OCI-LY7 (cell line): ENCODE measurements at regions not wholly inside any gene's neighbourhood (a gene's known extent, or its start where the extent isn't known, plus 50 kb on each side); places are given as distances from the start of the nearest gene placed in this dataset.

Source experiments
- BruUV-seq: library from RNA; stranded (reverse); fragments of 400-500 nt; replicated peaks from 2 replicates; lab custom pipeline; 2021; lab: Mats Ljungman, UMichigan
- CTCF ChIA-PET: fragments of 300-600 bp; sonication (Branson Sonifier 250); formaldehyde crosslinking; loops from one replicate; lab custom pipeline; 2022; ENCODE audit warnings: antibody characterized with exemption; ENCODE audit not compliant: unreplicated experiment; lab: Charles Lee
- POLR2A ChIA-PET: fragments of 300-600 bp; sonication (Branson Sonifier 250); formaldehyde crosslinking; loops from one replicate; lab custom pipeline; 2022; ENCODE audit warnings: antibody characterized with exemption; lab: Charles Lee
- DNase-seq: peaks from one replicate; pipeline ENCODE4 v3.0.0-alpha.2; 2015; ENCODE audit warnings: low spot score
- H2AFZ ChIP-seq: fragments of 200-600 bp; sonication (generic), shearing (Covaris generic); 2 replicates; pipeline ENCODE4 v1.6.1; 2014; ENCODE audit warnings: mild to moderate bottlenecking, antibody characterized with exemption, low read length, moderate library complexity
- H3K27ac ChIP-seq: fragments of 200-600 bp; sonication (generic); 2 replicates; pipeline ENCODE4 v1.5.1; 2014; ENCODE audit warnings: mixed run types, low read depth, mild to moderate bottlenecking, moderate library complexity, low read length, inconsistent platforms; ENCODE audit not compliant: poor library complexity, severe bottlenecking
- H3K36me3 ChIP-seq: fragments of 200-600 bp; sonication (generic); 2 replicates; pipeline ENCODE4 v1.6.1; 2014; ENCODE audit warnings: mild to moderate bottlenecking, antibody characterized with exemption, low read length, moderate library complexity, mixed read lengths; ENCODE audit not compliant: insufficient read depth
- H3K4me1 ChIP-seq: fragments of 200-600 bp; sonication (generic); 2 replicates; pipeline ENCODE4 v1.5.1; 2014; ENCODE audit warnings: mild to moderate bottlenecking, low read length; ENCODE audit not compliant: insufficient read depth, poor library complexity, severe bottlenecking
- H3K4me2 ChIP-seq: fragments of 200-600 bp; sonication (generic); 2 replicates; pipeline ENCODE4 v1.6.1; 2014; ENCODE audit warnings: mild to moderate bottlenecking, low read length
- H3K4me3 ChIP-seq: fragments of 200-600 bp; sonication (generic); 2 replicates; pipeline ENCODE4 v1.5.1; 2014; ENCODE audit warnings: mild to moderate bottlenecking, low read depth, low read length; ENCODE audit not compliant: poor library complexity, severe bottlenecking
- H3K79me2 ChIP-seq: fragments of 200-600 bp; sonication (generic); 2 replicates; pipeline ENCODE4 v1.6.1; 2016; ENCODE audit warnings: low read depth, mild to moderate bottlenecking, low read length, moderate library complexity, mixed read lengths; ENCODE audit not compliant: insufficient read depth
- H3K9me2 ChIP-seq: fragments of 200-600 bp; sonication (generic); 2 replicates; pipeline ENCODE4 v1.6.1; 2016; ENCODE audit warnings: mild to moderate bottlenecking, low read length, mixed read lengths; ENCODE audit not compliant: insufficient read depth
- H3K9me3 ChIP-seq: fragments of 200-600 bp; sonication (generic); 2 replicates; pipeline ENCODE4 v1.6.1; 2014; ENCODE audit warnings: mild to moderate bottlenecking, mixed run types, low read length, mixed read lengths
- H4K20me1 ChIP-seq: fragments of 200-600 bp; sonication (generic); 2 replicates; pipeline ENCODE4 v1.6.1; 2014; ENCODE audit warnings: mild to moderate bottlenecking, antibody characterized with exemption, low read length, moderate library complexity, mixed read lengths; ENCODE audit not compliant: insufficient read depth
- CTCF ChIP-seq: fragments of 200-600 bp; sonication (generic); conservative IDR thresholded peaks from 2 replicates; pipeline ENCODE4 v1.5.1; 2014; ENCODE audit warnings: mild to moderate bottlenecking, antibody characterized with exemption, low read length, moderate library complexity, mixed read lengths
- EZH2phosphoT487 ChIP-seq: fragments of 200-600 bp; sonication (generic); IDR thresholded peaks from 2 replicates; pipeline ENCODE4 v1.6.1; 2018; ENCODE audit warnings: low read depth, borderline replicate concordance, mild to moderate bottlenecking, mixed run types, antibody characterized with exemption, low read length, moderate library complexity, mixed read lengths
- intact Hi-C: fragments of 100-400 bp; cut with micrococcal nuclease; formaldehyde crosslinking; loops from one replicate; pipeline ENCODE4 v1.10.0; 2022; ENCODE audit not compliant: unreplicated experiment

- H2AFZ ChIP-seq: no peak overlapping the region
- no peak for DNase-seq
Measured at GRCh38 chr22:49090061-49090852, 737.4 kb downstream of the BRD1 start.

GRCh38 chr22:49088801-49089791, 738.6 kb downstream of the BRD1 start:
- POLR2A ChIA-PET: no interaction called here

More at GRCh38 chr22:49090061-49090852, 737.4 kb downstream of the BRD1 start:
- intact Hi-C loops: no loop called here
- no peaks in the 10 kb centered on the region for H3K9me3 ChIP-seq
- no peaks in the 10 kb centered on the region for H3K9me2 ChIP-seq
- no peaks in the 10 kb centered on the region for H3K36me3 ChIP-seq
- ChIA-PET POLR2A (no interaction called here), CTCF (no interaction called here)
- no peaks in the 10 kb centered on the region for H4K20me1 ChIP-seq
- H3K4me2 ChIP-seq: no peak overlapping the region
- BruUV-seq: no TSS peak
- no peaks in the 10 kb centered on the region for H3K79me2 ChIP-seq
- H3K4me3 ChIP-seq: no peak overlapping the region
- TF ChIP-seq EZH2phosphoT487 (no peak), CTCF (no peak)
- H3K4me1 ChIP-seq: no peaks in the 10 kb centered on the region
- H3K27ac ChIP-seq: no peak overlapping the region

More at GRCh38 chr22:49088801-49089791, 738.6 kb downstream of the BRD1 start:
- Histone ChIP-seq H3K9me3 (no peaks in the 10 kb centered on the region), H3K4me2 (no peak overlapping the region), H2AFZ (no peak overlapping the region), H3K9me2 (no peaks in the 10 kb centered on the region), H3K4me3 (no peak overlapping the region), H3K27ac (no peak overlapping the region), H3K4me1 (no peaks in the 10 kb centered on the region), H3K79me2 (no peaks in the 10 kb centered on the region), H4K20me1 (no peaks in the 10 kb centered on the region), H3K36me3 (no peaks in the 10 kb centered on the region)
- BruUV-seq: no TSS peak
- CTCF ChIA-PET: no interaction called here
- TF ChIP-seq CTCF: no peak
- intact Hi-C loops: no loop called here
- DNase-seq: no peak
